ENCODE measurements at regions not wholly inside any gene's neighbourhood (a gene's known extent, or its start where the extent isn't known, plus 50 kb on each side); places are given as distances from the start of the nearest gene placed in this dataset.

DNA sequence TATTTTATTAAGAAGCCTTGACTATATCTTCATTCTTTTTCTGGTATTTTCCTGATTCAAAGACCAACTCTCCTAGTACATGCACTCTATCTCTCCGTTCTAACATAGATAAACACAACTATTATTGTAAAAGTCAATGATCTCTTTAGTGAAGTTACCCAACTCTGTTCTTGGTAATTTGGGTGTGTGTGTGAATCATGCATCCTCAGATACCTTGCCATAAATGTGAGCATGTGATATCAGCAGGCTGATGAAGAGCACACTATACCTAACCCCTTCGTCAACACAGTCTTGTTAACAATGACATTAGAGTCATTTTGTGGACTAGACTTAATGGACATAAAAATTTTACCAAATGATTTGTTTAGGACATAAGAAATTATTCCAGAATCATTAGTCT lies 1122.1 kb downstream of the XPNPEP1 start:
- Histone ChIP-seq H3K27me3 (ENCODE audit: insufficient read depth, low read depth) (no peaks in the 10 kb centered on the region), H3K4me2 (no peak overlapping the region), H3K36me3 (ENCODE audit: insufficient read depth) (no peaks in the 10 kb centered on the region), H4K20me1 (ENCODE audit: insufficient read depth) (no peaks in the 10 kb centered on the region), H2AFZ (ENCODE audit: low read depth) (no peak overlapping the region), H3K4me3 (IDR thresholded peaks at IDR 0.05; ENCODE audit: insufficient read depth, low read depth, low read length) (no peak overlapping the region), H3K9ac (no peak overlapping the region), H3K4me1 (ENCODE audit: low read depth, poor library complexity, severe bottlenecking) (no peaks in the 10 kb centered on the region), H3K79me2 (ENCODE audit: insufficient read depth, low read depth) (no peaks in the 10 kb centered on the region), H3K27ac (no peak overlapping the region)
- no peak for TF ChIP-seq CTCF (conservative IDR thresholded peaks at IDR 0.05; ENCODE audit: low read depth, low read length)

DNA sequence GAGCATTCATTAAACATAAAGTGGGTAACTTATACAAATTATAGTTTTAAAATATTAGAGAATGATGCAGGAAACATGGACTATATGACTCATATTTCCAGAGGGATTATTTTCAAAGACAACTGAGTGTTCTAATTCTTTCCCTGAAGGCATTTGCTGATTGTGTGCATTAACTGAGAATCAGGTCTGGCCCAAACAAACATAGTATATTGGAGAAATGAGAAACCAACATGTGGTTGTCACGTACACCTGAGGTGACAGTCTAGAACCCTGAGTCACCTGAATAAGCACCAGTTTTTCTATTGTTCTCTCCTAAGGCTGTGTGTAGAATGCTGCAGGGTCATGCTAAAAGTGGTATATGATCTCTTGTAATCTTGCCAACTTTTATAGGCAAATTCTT lies 1125.7 kb downstream of the XPNPEP1 start:
- Histone ChIP-seq H3K79me2 (ENCODE audit: insufficient read depth, low read depth) (no peaks in the 10 kb centered on the region), H3K27me3 (ENCODE audit: insufficient read depth, low read depth) (no peaks in the 10 kb centered on the region), H3K4me3 (IDR thresholded peaks at IDR 0.05; ENCODE audit: insufficient read depth, low read depth, low read length) (no peak overlapping the region), H3K9ac (no peak overlapping the region), H3K4me1 (ENCODE audit: low read depth, poor library complexity, severe bottlenecking) (no peaks in the 10 kb centered on the region), H4K20me1 (ENCODE audit: insufficient read depth) (no peaks in the 10 kb centered on the region), H3K4me2 (no peak overlapping the region), H3K36me3 (ENCODE audit: insufficient read depth) (no peaks in the 10 kb centered on the region), H3K27ac (no peak overlapping the region), H2AFZ (ENCODE audit: low read depth) (no peak overlapping the region)
- TF ChIP-seq CTCF (conservative IDR thresholded peaks at IDR 0.05; ENCODE audit: low read depth, low read length): no peak

GRCh38 chr10:108791794-108792474 lies 1131.4 kb downstream of the XPNPEP1 start:
- TF ChIP-seq CTCF (conservative IDR thresholded peaks at IDR 0.05; ENCODE audit: low read depth, low read length): no peak
- Histone ChIP-seq H3K79me2 (ENCODE audit: insufficient read depth, low read depth) (no peaks in the 10 kb centered on the region), H3K4me3 (IDR thresholded peaks at IDR 0.05; ENCODE audit: insufficient read depth, low read depth, low read length) (no peak overlapping the region), H3K27me3 (ENCODE audit: insufficient read depth, low read depth) (no peaks in the 10 kb centered on the region), H3K4me1 (ENCODE audit: low read depth, poor library complexity, severe bottlenecking) (no peaks in the 10 kb centered on the region), H2AFZ (ENCODE audit: low read depth) (no peak overlapping the region), H3K27ac (no peak overlapping the region), H4K20me1 (ENCODE audit: insufficient read depth) (no peaks in the 10 kb centered on the region), H3K36me3 (ENCODE audit: insufficient read depth) (no peaks in the 10 kb centered on the region), H3K9ac (no peak overlapping the region), H3K4me2 (no peak overlapping the region)

DNA sequence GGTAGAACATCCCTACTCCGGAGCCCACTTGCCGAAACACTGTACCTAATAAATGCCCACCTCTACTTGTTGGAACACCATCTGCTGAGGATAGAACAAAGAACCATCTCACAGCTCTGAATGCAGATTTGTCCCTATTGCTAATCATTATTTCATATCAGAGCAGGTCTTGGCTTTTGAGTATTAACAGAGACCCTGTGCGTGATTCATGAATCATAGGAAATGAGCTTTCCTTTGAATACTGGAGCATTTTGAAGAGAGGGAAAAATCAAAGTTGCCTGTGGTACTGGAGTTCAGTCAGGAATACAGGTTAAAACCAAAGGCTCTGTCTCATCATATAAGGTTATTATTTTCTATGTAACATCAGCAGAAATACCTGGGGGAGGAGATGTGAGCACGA lies 1132.3 kb downstream of the XPNPEP1 start:
- H3K79me2 ChIP-seq (ENCODE audit: insufficient read depth, low read depth): no peaks in the 10 kb centered on the region
- no peak overlapping the region for H3K9ac ChIP-seq
- H3K27me3 ChIP-seq (ENCODE audit: insufficient read depth, low read depth): no peaks in the 10 kb centered on the region
- H3K4me1 ChIP-seq (ENCODE audit: low read depth, poor library complexity, severe bottlenecking): no peaks in the 10 kb centered on the region
- no peak for TF ChIP-seq CTCF (conservative IDR thresholded peaks at IDR 0.05; ENCODE audit: low read depth, low read length)
- H3K4me3 ChIP-seq (IDR thresholded peaks at IDR 0.05; ENCODE audit: insufficient read depth, low read depth, low read length): no peak overlapping the region
- H3K4me2 ChIP-seq: no peak overlapping the region
- no peak overlapping the region for H2AFZ ChIP-seq (ENCODE audit: low read depth)
- H3K36me3 ChIP-seq (ENCODE audit: insufficient read depth): no peaks in the 10 kb centered on the region
- no peak overlapping the region for H3K27ac ChIP-seq
- H4K20me1 ChIP-seq (ENCODE audit: insufficient read depth): no peaks in the 10 kb centered on the region

Data from KMS-11 (cell line).